Liver (tissue), 3 donors: ENCODE measurements at regions not wholly inside any gene's neighbourhood (a gene's known extent, or its start where the extent isn't known, plus 50 kb on each side); places are given as distances from the start of the nearest gene placed in this dataset.

Experiments
- NR2F2 ChIP-seq: IDR thresholded peaks from 2 replicates; pipeline ENCODE4 v1.6.1; 2016; ENCODE audit warnings: antibody characterized with exemption
- RAD21 ChIP-seq, 2 donors: IDR thresholded peaks; 2 replicates each; pipeline ENCODE4 v1.6.1; 2016; ENCODE audit warnings: antibody characterized with exemption in 2 of 2, mild to moderate bottlenecking in 2 of 2
- TAF1 ChIP-seq: conservative IDR thresholded peaks from 2 replicates; pipeline ENCODE4 v1.6.1; 2016; ENCODE audit warnings: antibody characterized with exemption, mild to moderate bottlenecking
- TF ChIP-seq, protein P1 (sequence below): fragments of 150-350 bp; IDR thresholded peaks from 2 replicates; pipeline ENCODE4 v1.5.1; 2017; ENCODE audit warnings: improper control_type of control experiment, low read depth, low read length; ENCODE audit not compliant: missing input control
- TF ChIP-seq, protein P2 (sequence below): IDR thresholded peaks from 2 replicates; pipeline ENCODE4 v1.6.1; 2016; ENCODE audit warnings: antibody characterized with exemption
- donor health status: healthy.
- donor health status: healthy.

DNA sequence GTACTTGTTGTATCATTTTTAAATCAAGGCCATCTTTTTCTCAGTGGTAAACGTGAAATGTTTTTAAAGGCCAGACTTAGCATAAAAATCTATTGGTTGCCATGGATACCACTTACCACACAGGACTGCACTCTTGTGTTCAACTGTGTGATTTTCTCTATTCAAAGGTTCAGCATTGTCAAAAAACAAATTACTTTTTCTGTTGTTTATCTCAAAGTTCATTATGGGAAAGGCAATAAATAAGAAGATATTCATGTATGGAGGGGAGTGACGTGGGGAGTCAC lies 231.0 kb upstream of the GATB start:
- TF ChIP-seq, protein P1, sequence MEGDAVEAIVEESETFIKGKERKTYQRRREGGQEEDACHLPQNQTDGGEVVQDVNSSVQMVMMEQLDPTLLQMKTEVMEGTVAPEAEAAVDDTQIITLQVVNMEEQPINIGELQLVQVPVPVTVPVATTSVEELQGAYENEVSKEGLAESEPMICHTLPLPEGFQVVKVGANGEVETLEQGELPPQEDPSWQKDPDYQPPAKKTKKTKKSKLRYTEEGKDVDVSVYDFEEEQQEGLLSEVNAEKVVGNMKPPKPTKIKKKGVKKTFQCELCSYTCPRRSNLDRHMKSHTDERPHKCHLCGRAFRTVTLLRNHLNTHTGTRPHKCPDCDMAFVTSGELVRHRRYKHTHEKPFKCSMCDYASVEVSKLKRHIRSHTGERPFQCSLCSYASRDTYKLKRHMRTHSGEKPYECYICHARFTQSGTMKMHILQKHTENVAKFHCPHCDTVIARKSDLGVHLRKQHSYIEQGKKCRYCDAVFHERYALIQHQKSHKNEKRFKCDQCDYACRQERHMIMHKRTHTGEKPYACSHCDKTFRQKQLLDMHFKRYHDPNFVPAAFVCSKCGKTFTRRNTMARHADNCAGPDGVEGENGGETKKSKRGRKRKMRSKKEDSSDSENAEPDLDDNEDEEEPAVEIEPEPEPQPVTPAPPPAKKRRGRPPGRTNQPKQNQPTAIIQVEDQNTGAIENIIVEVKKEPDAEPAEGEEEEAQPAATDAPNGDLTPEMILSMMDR: no peak
- TF ChIP-seq RAD21 (IDR thresholded peaks at IDR 0.05) (no peak), TAF1 (no peak), NR2F2 (no peak)
- TF ChIP-seq, protein P2, sequence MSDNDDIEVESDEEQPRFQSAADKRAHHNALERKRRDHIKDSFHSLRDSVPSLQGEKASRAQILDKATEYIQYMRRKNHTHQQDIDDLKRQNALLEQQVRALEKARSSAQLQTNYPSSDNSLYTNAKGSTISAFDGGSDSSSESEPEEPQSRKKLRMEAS: no peak
